ENCODE measurements at regions not wholly inside any gene's neighbourhood (a gene's known extent, or its start where the extent isn't known, plus 50 kb on each side); places are given as distances from the start of the nearest gene placed in this dataset.
"Not testable (repeated sequence)": the region's sequence is repeated elsewhere in the genome, so short reads cannot be mapped to it uniquely, and the experiment has no call there.

GRCh38 chr10:55742487-55742886 lies 618.6 kb downstream of the ZWINT start (continued):
- TF ChIP-seq USF1 (CRISPR knock-in tag; IDR thresholded peaks at IDR 0.05) (no peak), MLX (CRISPR knock-in tag; IDR thresholded peaks at IDR 0.05) (no peak), ZNF121 (CRISPR knock-in tag; IDR thresholded peaks at IDR 0.05) (no peak), NR1H2 (CRISPR knock-in tag; IDR thresholded peaks at IDR 0.05) (no peak), CREB1 (CRISPR knock-in tag; IDR thresholded peaks at IDR 0.05) (no peak)

GRCh38 chr10:55740767-55741166 lies 620.3 kb downstream of the ZWINT start:
- H3K36me3 Mint-ChIP-seq; H3K27me3 Mint-ChIP-seq (ENCODE audit: low read depth); H3K4me3 Mint-ChIP-seq; H3K9me3 Mint-ChIP-seq; DNase-seq (ENCODE audit: low spot score); POLR2A ChIA-PET; ATAC-seq; H3K27ac Mint-ChIP-seq: not testable (repeated sequence)
- CTCF ChIA-PET, result interaction anchor here (0.7 to 1.4 kb wide), 2 partner anchors 72 to 81 kb away, joined by 3 read pairs; no protein-coding TSS in a partner anchor
- peaks cover 31% of the 10 kb centered on the region for H3K4me1 Mint-ChIP-seq

GRCh38 chr10:55740110-55740509 lies 620.9 kb downstream of the ZWINT start:
- POLR2A ChIA-PET, result no interaction called here
- H3K4me1 Mint-ChIP-seq, result peaks cover 31% of the 10 kb centered on the region
- H3K36me3 Mint-ChIP-seq, result no peaks in the 10 kb centered on the region
- no peak for DNase-seq (ENCODE audit: low spot score)
- no peak overlapping the region for H3K4me3 Mint-ChIP-seq
- no peaks in the 10 kb centered on the region for H3K27me3 Mint-ChIP-seq (ENCODE audit: low read depth)
- TF ChIP-seq HMGXB4 (CRISPR knock-in tag; IDR thresholded peaks at IDR 0.05), result no peak
- no peak for TF ChIP-seq EMX1 (CRISPR knock-in tag; IDR thresholded peaks at IDR 0.05)
- TF ChIP-seq RELA (CRISPR knock-in tag; IDR thresholded peaks at IDR 0.05; ENCODE audit: borderline replicate concordance), result no peak
- no peak for TF ChIP-seq ZNF281 (CRISPR knock-in tag; IDR thresholded peaks at IDR 0.05)
- TF ChIP-seq CTCF (IDR thresholded peaks at IDR 0.05), result no peak
- TF ChIP-seq JAZF1 (CRISPR knock-in tag; IDR thresholded peaks at IDR 0.05), result no peak
- no peak for TF ChIP-seq TEAD1 (CRISPR knock-in tag; IDR thresholded peaks at IDR 0.05)
- TF ChIP-seq ZNF138 (CRISPR knock-in tag; conservative IDR thresholded peaks at IDR 0.05), result no peak
- CTCF ChIA-PET, result interaction anchor here (0.7 to 1.4 kb wide), 2 partner anchors 72 to 81 kb away, joined by 3 read pairs; no protein-coding TSS in a partner anchor
- H3K9me3 Mint-ChIP-seq, result no peaks in the 10 kb centered on the region
- ATAC-seq, result no peak
- H3K27ac Mint-ChIP-seq, result no peak overlapping the region

GRCh38 chr10:55734112-55734511 lies 626.9 kb downstream of the ZWINT start:
- no peak for DNase-seq (ENCODE audit: low spot score)
- H3K27ac Mint-ChIP-seq, result no peak overlapping the region
- ChIA-PET POLR2A (no interaction called here), CTCF (no interaction called here)
- no peaks in the 10 kb centered on the region for H3K9me3 Mint-ChIP-seq
- ATAC-seq, result no peak
- no peaks in the 10 kb centered on the region for H3K27me3 Mint-ChIP-seq (ENCODE audit: low read depth)
- no peaks in the 10 kb centered on the region for H3K36me3 Mint-ChIP-seq
- peaks cover 17% of the 10 kb centered on the region for H3K4me1 Mint-ChIP-seq
- H3K4me3 Mint-ChIP-seq, result no peak overlapping the region
- TF ChIP-seq NFE2L1 (CRISPR knock-in tag; IDR thresholded peaks at IDR 0.05) (no peak), NFYB (CRISPR knock-in tag; conservative IDR thresholded peaks at IDR 0.05; ENCODE audit: low read depth) (no peak), ATF3 (CRISPR knock-in tag; conservative IDR thresholded peaks at IDR 0.05) (no peak), ZMAT4 (CRISPR knock-in tag; IDR thresholded peaks at IDR 0.05) (no peak), SMAD4 (CRISPR knock-in tag; IDR thresholded peaks at IDR 0.05) (no peak), ZSCAN18 (CRISPR knock-in tag; IDR thresholded peaks at IDR 0.05) (no peak), MAX (CRISPR knock-in tag; IDR thresholded peaks at IDR 0.05) (no peak), CREM (CRISPR knock-in tag; IDR thresholded peaks at IDR 0.05) (no peak)

Data from WTC11 (cell line).